Neural cell (in vitro differentiated cells): ENCODE measurements at regions not wholly inside any gene's neighbourhood (a gene's known extent, or its start where the extent isn't known, plus 50 kb on each side); places are given as distances from the start of the nearest gene placed in this dataset.
"Not testable (repeated sequence)": the region's sequence is repeated elsewhere in the genome, so short reads cannot be mapped to it uniquely, and the experiment has no call there.

Source experiments
- H2AFZ ChIP-seq: fragments of 200-600, 300-800 bp; sonication (generic), shearing (Covaris generic); 2 replicates; pipeline ENCODE4 v1.6.0; 2014; ENCODE audit warnings: low read depth, mild to moderate bottlenecking, antibody characterized with exemption, low read length, moderate library complexity
- H3F3A ChIP-seq: fragments of 200-600 bp; shearing (Covaris generic); 2 replicates; pipeline ENCODE4 v1.6.1; 2016; ENCODE audit warnings: mild to moderate bottlenecking, moderate library complexity, mixed read lengths, antibody characterized with exemption, low read length; ENCODE audit not compliant: insufficient read depth, poor library complexity, severe bottlenecking
- H3K27ac ChIP-seq: fragments of 200-600, 300-800 bp; sonication (generic), shearing (Covaris generic); 2 replicates; pipeline ENCODE4 v1.5.1; 2014; ENCODE audit warnings: mild to moderate bottlenecking, low read length, moderate library complexity
- H3K27me3 ChIP-seq: fragments of 300-800, 200-600 bp; sonication (generic), shearing (Covaris generic); 2 replicates; pipeline ENCODE4 v1.6.0; 2014; ENCODE audit warnings: mild to moderate bottlenecking, low read depth, low read length, moderate library complexity; ENCODE audit not compliant: insufficient read depth
- H3K36me3 ChIP-seq: fragments of 300-800, 200-600 bp; sonication (generic), shearing (Covaris generic); 2 replicates; pipeline ENCODE4 v1.5.1; 2014; ENCODE audit warnings: mild to moderate bottlenecking, antibody characterized with exemption, low read length, moderate library complexity; ENCODE audit not compliant: insufficient read depth
- H3K4me2 ChIP-seq: fragments of 300-800, 200-600 bp; sonication (generic), shearing (Covaris generic); 2 replicates; pipeline ENCODE4 v1.6.0; 2014; ENCODE audit warnings: mild to moderate bottlenecking, low read length
- H3K4me3 ChIP-seq: fragments of 300-800, 200-600 bp; sonication (generic), shearing (Covaris generic); 2 replicates; pipeline ENCODE4 v1.5.1; 2014; ENCODE audit warnings: mild to moderate bottlenecking, low read length, moderate library complexity
- H3K79me2 ChIP-seq: fragments of 200-600 bp; shearing (Covaris generic); replicated peaks from 2 replicates; pipeline ENCODE4 v1.6.0; 2014; ENCODE audit warnings: mild to moderate bottlenecking, low read length, moderate library complexity; ENCODE audit not compliant: insufficient read depth
- H3K9ac ChIP-seq: fragments of 300-800, 200-600 bp; sonication (generic), shearing (Covaris generic); 2 replicates; pipeline ENCODE4 v1.6.1; 2016; ENCODE audit warnings: mild to moderate bottlenecking, low read length, mixed read lengths
- H3K9me2 ChIP-seq: fragments of 200-600 bp; shearing (Covaris generic); 2 replicates; pipeline ENCODE4 v1.6.1; 2016; ENCODE audit warnings: mild to moderate bottlenecking, low read length, mixed read lengths; ENCODE audit not compliant: insufficient read depth
- H3K9me3 ChIP-seq: fragments of 200-600, 300-800 bp; sonication (generic), shearing (Covaris generic); 2 replicates; pipeline ENCODE4 v1.6.1; 2016; ENCODE audit warnings: mild to moderate bottlenecking, mixed run types, low read length, moderate library complexity, mixed read lengths
- H4K20me1 ChIP-seq: fragments of 200-600 bp; shearing (Covaris generic); 2 replicates; pipeline ENCODE4 v1.6.1; 2016; ENCODE audit warnings: mild to moderate bottlenecking, mixed run types; ENCODE audit not compliant: insufficient read depth
- CTCF ChIP-seq: fragments of 450-650 bp; IDR thresholded peaks from 2 replicates; pipeline ENCODE4 v1.5.1; 2014; ENCODE audit warnings: antibody characterized with exemption, mild to moderate bottlenecking, moderate library complexity; ENCODE audit not compliant: poor library complexity, severe bottlenecking
- EP300 ChIP-seq: fragments of 450-650 bp; conservative IDR thresholded peaks from 2 replicates; pipeline ENCODE4 v1.6.1; 2014; ENCODE audit warnings: antibody characterized with exemption, mild to moderate bottlenecking, moderate library complexity; ENCODE audit not compliant: poor library complexity, severe bottlenecking
- EZH2 ChIP-seq: fragments of 200-600, 300-800 bp; shearing (Covaris generic), sonication (generic); IDR thresholded peaks from 2 replicates; pipeline ENCODE4 v1.6.1; 2014; ENCODE audit warnings: antibody characterized with exemption, low read length, borderline replicate concordance, mild to moderate bottlenecking; ENCODE audit not compliant: insufficient read depth, poor library complexity, severe bottlenecking
- MXI1 ChIP-seq: fragments of 450-650 bp; conservative IDR thresholded peaks from 2 replicates; pipeline ENCODE4 v1.6.1; 2014; ENCODE audit warnings: antibody characterized with exemption, mild to moderate bottlenecking; ENCODE audit not compliant: poor library complexity, severe bottlenecking
- POLR2AphosphoS5 ChIP-seq: IDR thresholded peaks from 2 replicates; pipeline ENCODE4 v1.6.1; 2012
- RAD21 ChIP-seq: fragments of 450-650 bp; conservative IDR thresholded peaks from 2 replicates; pipeline ENCODE4 v1.6.1; 2014; ENCODE audit warnings: antibody characterized with exemption, mild to moderate bottlenecking, moderate library complexity
- REST ChIP-seq: IDR thresholded peaks from 2 replicates; pipeline ENCODE4 v1.6.1; 2012; ENCODE audit warnings: borderline replicate concordance
- SMC3 ChIP-seq: fragments of 450-650 bp; conservative IDR thresholded peaks from 2 replicates; pipeline ENCODE4 v1.6.1; 2014; ENCODE audit warnings: antibody characterized with exemption, mild to moderate bottlenecking, moderate library complexity; ENCODE audit not compliant: poor library complexity
- TAF1 ChIP-seq: IDR thresholded peaks from 2 replicates; pipeline ENCODE4 v1.6.1; 2012; ENCODE audit warnings: low read depth

GRCh38 chr4:42284030-42284429 is 113.3 kb upstream of the SHISA3 start:
- no peaks in the 10 kb centered on the region for H3K9me3 ChIP-seq
- H2AFZ ChIP-seq: no peak overlapping the region
- no peaks in the 10 kb centered on the region for H4K20me1 ChIP-seq
- no peak overlapping the region for H3K9ac ChIP-seq
- no peaks in the 10 kb centered on the region for H3K36me3 ChIP-seq
- H3F3A ChIP-seq: no peaks in the 10 kb centered on the region
- H3K27ac ChIP-seq: no peak overlapping the region
- no peaks in the 10 kb centered on the region for H3K27me3 ChIP-seq
- no peak overlapping the region for H3K4me2 ChIP-seq
- H3K79me2 ChIP-seq: no peaks in the 10 kb centered on the region
- no peaks in the 10 kb centered on the region for H3K9me2 ChIP-seq
- TF ChIP-seq POLR2AphosphoS5 (no peak), TAF1 (no peak), RAD21 (no peak), SMC3 (no peak), CTCF (no peak), REST (no peak), MXI1 (no peak), EZH2 (no peak), EP300 (no peak)
- no peak overlapping the region for H3K4me3 ChIP-seq

GRCh38 chr4:42288876-42289275 is 108.4 kb upstream of the SHISA3 start:
- not testable (repeated sequence) for H4K20me1 ChIP-seq, H3K9me3 ChIP-seq, H3K36me3 ChIP-seq, H3K9me2 ChIP-seq, H3K79me2 ChIP-seq, H3K9ac ChIP-seq, H3F3A ChIP-seq, H2AFZ ChIP-seq, H3K4me3 ChIP-seq, H3K4me2 ChIP-seq, H3K27me3 ChIP-seq, H3K27ac ChIP-seq

GRCh38 chr4:42292192-42292591 is 105.1 kb upstream of the SHISA3 start:
- not testable (repeated sequence) for H3K27me3 ChIP-seq, H3K36me3 ChIP-seq, H3K79me2 ChIP-seq, H3K9ac ChIP-seq, H3K4me2 ChIP-seq, H3K4me3 ChIP-seq, H3K27ac ChIP-seq, H3F3A ChIP-seq, H4K20me1 ChIP-seq, H3K9me3 ChIP-seq, H2AFZ ChIP-seq, H3K9me2 ChIP-seq
